CD8-positive, alpha-beta memory T cell (primary cell): ENCODE measurements at regions not wholly inside any gene's neighbourhood (a gene's known extent, or its start where the extent isn't known, plus 50 kb on each side); places are given as distances from the start of the nearest gene placed in this dataset.
A peak's percentile ranks its signal among the peaks of the same experiment; 100 is the strongest.

Experiments used
- CTCF ChIA-PET: fragments of 350-600 bp; sonication (Branson Sonifier 250); formaldehyde crosslinking; loops from one replicate; lab custom pipeline; 2021; ENCODE audit warnings: antibody characterized with exemption; lab: Charles Lee
- POLR2A ChIA-PET: fragments of 350-600 bp; sonication (Branson Sonifier 250); formaldehyde crosslinking; loops from one replicate; lab custom pipeline; 2021; ENCODE audit warnings: antibody characterized with exemption; lab: Charles Lee
- DNase-seq, 5 donors: peaks; one replicate each; pipeline versions ENCODE4 v3.0.0 to v3.0.0-alpha.2; 2020 to 2022; ENCODE audit warnings: mixed read lengths in 1 of 5
- H3K27ac ChIP-seq: one replicate; pipeline ENCODE4 v1.7.0; 2013; ENCODE audit warnings: low read depth, mild to moderate bottlenecking, low read length, moderate library complexity
- H3K27me3 ChIP-seq: 2 replicates; pipeline ENCODE4 v1.7.0; 2013; ENCODE audit warnings: low read length, mild to moderate bottlenecking; ENCODE audit not compliant: insufficient read depth, poor library complexity, severe bottlenecking
- H3K36me3 ChIP-seq: 2 replicates; pipeline ENCODE4 v1.7.0; 2013; ENCODE audit warnings: mild to moderate bottlenecking, low read length, moderate library complexity; ENCODE audit not compliant: insufficient read depth
- H3K4me1 ChIP-seq: 2 replicates; pipeline ENCODE4 v1.7.0; 2013; ENCODE audit warnings: mild to moderate bottlenecking, low read length, moderate library complexity; ENCODE audit not compliant: insufficient read depth
- H3K4me3 ChIP-seq: 2 replicates; pipeline ENCODE4 v1.7.0; 2013; ENCODE audit warnings: mild to moderate bottlenecking, low read length
- H3K9me3 ChIP-seq: 2 replicates; pipeline ENCODE4 v1.7.0; 2013; ENCODE audit warnings: mild to moderate bottlenecking, low read length
- H3K27ac Mint-ChIP-seq, 8 donors: one replicate each; pipeline ENCODE4 v1.8.0; 2020 to 2021; ENCODE audit warnings: mixed read lengths in 8 of 8, mild to moderate bottlenecking in 6 of 8, inconsistent platforms in 3 of 8, moderate library complexity in 3 of 8
- H3K27me3 Mint-ChIP-seq, 2 donors: one replicate each; pipeline ENCODE4 v1.8.0; 2020 to 2021; ENCODE audit warnings: mixed read lengths in 2 of 2, mild to moderate bottlenecking in 1 of 2, moderate library complexity in 1 of 2
- H3K36me3 Mint-ChIP-seq, 3 donors: one replicate each; pipeline ENCODE4 v1.8.0; 2020 to 2021; ENCODE audit warnings: mixed read lengths in 3 of 3, inconsistent platforms in 1 of 3, mild to moderate bottlenecking in 1 of 3
- H3K4me1 Mint-ChIP-seq, 3 donors: one replicate each; pipeline ENCODE4 v1.8.0; 2020 to 2021; ENCODE audit warnings: mixed read lengths in 3 of 3, inconsistent platforms in 1 of 3, mild to moderate bottlenecking in 1 of 3
- H3K4me3 Mint-ChIP-seq, 7 donors: one replicate each; pipeline ENCODE4 v1.8.0; 2020 to 2021; ENCODE audit warnings: mixed read lengths in 7 of 7, mild to moderate bottlenecking in 6 of 7, moderate library complexity in 4 of 7, inconsistent platforms in 2 of 7
- H3K9me3 Mint-ChIP-seq, 5 donors: one replicate each; pipeline ENCODE4 v1.8.0; 2020 to 2022; ENCODE audit warnings: mixed read lengths in 5 of 5, mild to moderate bottlenecking in 3 of 5, moderate library complexity in 2 of 5, inconsistent platforms in 1 of 5

DNA sequence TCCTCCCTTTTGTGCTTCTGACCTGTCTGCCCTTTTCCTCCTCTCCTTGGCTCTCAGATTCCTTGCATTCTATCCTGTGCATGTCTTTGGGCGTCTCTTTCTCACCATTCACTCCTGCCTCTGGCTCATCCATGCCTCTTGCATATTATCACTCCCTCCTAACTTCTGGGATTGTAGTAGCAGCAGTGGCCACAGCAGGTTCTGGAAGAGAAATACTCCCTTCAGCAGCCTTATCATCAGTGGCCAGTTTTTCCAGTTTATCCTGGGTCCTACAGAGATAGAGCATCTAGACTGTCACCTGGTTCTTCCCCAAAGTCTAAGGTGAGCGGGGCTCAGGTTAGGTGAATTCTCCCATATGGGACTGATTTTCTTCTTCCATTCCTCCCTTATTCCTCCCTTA is 354.0 kb upstream of the CCL2 start:
- no peak for DNase-seq
- Mint-ChIP-seq H3K4me3 (no peak overlapping the region), H3K27ac (no peak overlapping the region), H3K9me3 (no peaks in the 10 kb centered on the region), H3K27me3 (peaks cover 3 to 30% of the 10 kb centered on the region in 2 donors), H3K36me3 (no peaks in the 10 kb centered on the region), H3K4me1 (no peaks in the 10 kb centered on the region)
- H3K4me1 ChIP-seq: no peaks in the 10 kb centered on the region
- no peaks in the 10 kb centered on the region for H3K9me3 ChIP-seq
- H3K27ac ChIP-seq: peak overlapping the region; percentile 3
- no peak overlapping the region for H3K4me3 ChIP-seq
- H3K27me3 ChIP-seq: no peaks in the 10 kb centered on the region
- ChIA-PET CTCF (no interaction called here), POLR2A (no interaction called here)
- H3K36me3 ChIP-seq: no peaks in the 10 kb centered on the region

DNA sequence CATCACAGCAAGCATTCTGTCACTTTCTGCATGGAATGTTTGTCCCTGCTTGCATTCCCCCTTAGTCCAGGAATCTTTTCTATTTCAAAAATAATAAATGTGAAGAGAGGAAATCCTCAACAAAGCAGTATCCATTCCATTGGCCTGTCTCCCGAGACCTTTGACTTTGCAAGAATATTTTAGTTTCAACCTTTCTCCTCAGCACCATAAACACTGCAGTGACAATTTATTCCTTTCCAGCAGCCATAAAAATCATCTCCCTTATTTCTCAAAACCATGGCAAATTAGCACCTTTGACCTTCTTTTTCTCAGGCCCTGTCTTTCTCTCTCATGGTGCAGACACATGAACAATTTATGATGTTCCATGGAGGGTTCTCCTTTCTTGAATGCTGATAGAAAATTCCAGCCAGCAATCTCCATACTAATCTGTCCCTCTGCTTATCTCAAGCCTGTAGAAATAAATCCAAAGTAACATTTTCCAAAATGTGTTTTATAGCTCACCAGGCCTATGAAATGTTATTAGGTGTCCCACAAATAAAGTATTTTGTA is 352.1 kb upstream of the CCL2 start:
- no peak overlapping the region for H3K27ac Mint-ChIP-seq
- H3K36me3 Mint-ChIP-seq: no peaks in the 10 kb centered on the region
- H3K4me1 ChIP-seq: no peaks in the 10 kb centered on the region
- H3K9me3 ChIP-seq: no peaks in the 10 kb centered on the region
- ChIA-PET POLR2A (no interaction called here), CTCF (no interaction called here)
- peaks cover 5 to 22% of the 10 kb centered on the region in 2 donors for H3K27me3 Mint-ChIP-seq
- H3K27ac ChIP-seq: peak overlapping the region; percentile 31
- no peak overlapping the region for H3K4me3 ChIP-seq
- no peaks in the 10 kb centered on the region for H3K4me1 Mint-ChIP-seq
- H3K36me3 ChIP-seq: no peaks in the 10 kb centered on the region
- no peak overlapping the region for H3K4me3 Mint-ChIP-seq
- no peaks in the 10 kb centered on the region for H3K9me3 Mint-ChIP-seq
- H3K27me3 ChIP-seq: no peaks in the 10 kb centered on the region
- DNase-seq: no peak

GRCh38 chr17:33904476-33904875 is 350.6 kb upstream of the CCL2 start:
- no peak overlapping the region for H3K4me3 ChIP-seq
- H3K9me3 ChIP-seq: no peaks in the 10 kb centered on the region
- POLR2A ChIA-PET: no interaction called here
- DNase-seq: no peak
- no peaks in the 10 kb centered on the region for H3K27me3 ChIP-seq
- Mint-ChIP-seq H3K4me3 (no peak overlapping the region), H3K9me3 (no peaks in the 10 kb centered on the region), H3K27ac (no peak overlapping the region), H3K4me1 (no peaks in the 10 kb centered on the region), H3K36me3 (no peaks in the 10 kb centered on the region), H3K27me3 (peaks cover 6 to 20% of the 10 kb centered on the region in 2 donors)
- CTCF ChIA-PET: no interaction called here
- H3K4me1 ChIP-seq: no peaks in the 10 kb centered on the region
- H3K27ac ChIP-seq: peak overlapping the region; percentile 11
- no peaks in the 10 kb centered on the region for H3K36me3 ChIP-seq

DNA sequence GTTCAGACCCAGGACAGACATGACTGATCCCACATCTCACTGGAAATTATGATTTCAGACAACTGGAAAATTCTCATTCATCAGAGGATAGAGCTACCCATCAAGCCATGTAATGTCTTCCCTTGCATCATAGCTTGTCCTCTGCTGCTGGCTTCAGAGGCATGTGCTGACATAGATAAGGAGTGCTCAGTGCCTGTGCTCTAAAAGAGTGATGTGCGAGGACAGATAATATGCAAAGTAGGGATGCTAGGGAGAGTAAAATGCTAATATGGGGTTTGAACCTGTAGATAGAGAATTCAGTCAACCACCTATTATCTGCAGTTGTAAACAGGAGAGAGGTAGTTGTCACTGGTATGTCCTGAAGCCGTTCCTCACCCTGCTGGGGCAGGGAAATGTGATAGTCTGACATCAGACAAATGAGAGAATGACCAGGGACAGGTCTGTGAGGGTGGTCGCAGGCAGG is 349.7 kb upstream of the CCL2 start:
- Histone ChIP-seq H3K36me3 (no peaks in the 10 kb centered on the region), H3K4me3 (no peak overlapping the region), H3K27me3 (no peaks in the 10 kb centered on the region), H3K4me1 (no peaks in the 10 kb centered on the region), H3K9me3 (no peaks in the 10 kb centered on the region), H3K27ac (peak overlapping the region; percentile 11)
- H3K27me3 Mint-ChIP-seq: peaks cover 4 to 21% of the 10 kb centered on the region in 2 donors
- POLR2A ChIA-PET: no interaction called here
- H3K4me1 Mint-ChIP-seq: no peaks in the 10 kb centered on the region
- H3K9me3 Mint-ChIP-seq: no peaks in the 10 kb centered on the region
- no peak overlapping the region for H3K27ac Mint-ChIP-seq
- H3K4me3 Mint-ChIP-seq: no peak overlapping the region
- CTCF ChIA-PET: no interaction called here
- no peak for DNase-seq
- no peaks in the 10 kb centered on the region for H3K36me3 Mint-ChIP-seq

- Mint-ChIP-seq H3K27me3 (peaks cover 4 to 10% of the 10 kb centered on the region in 2 donors), H3K4me3 (no peak overlapping the region), H3K4me1 (no peaks in the 10 kb centered on the region), H3K27ac (peak overlapping the region in 1 of 8 donors; percentile 29), H3K9me3 (no peaks in the 10 kb centered on the region), H3K36me3 (no peaks in the 10 kb centered on the region)
- DNase-seq: no peak
- CTCF ChIA-PET: no interaction called here
- no peak overlapping the region for H3K27ac ChIP-seq
- POLR2A ChIA-PET: no interaction called here
- no peaks in the 10 kb centered on the region for H3K4me1 ChIP-seq
- H3K27me3 ChIP-seq: no peaks in the 10 kb centered on the region
- H3K9me3 ChIP-seq: no peaks in the 10 kb centered on the region
- no peak overlapping the region for H3K4me3 ChIP-seq
- no peaks in the 10 kb centered on the region for H3K36me3 ChIP-seq
These were observed 346.6 kb upstream of the CCL2 start for GRCh38 chr17:33908363-33909064.

DNA sequence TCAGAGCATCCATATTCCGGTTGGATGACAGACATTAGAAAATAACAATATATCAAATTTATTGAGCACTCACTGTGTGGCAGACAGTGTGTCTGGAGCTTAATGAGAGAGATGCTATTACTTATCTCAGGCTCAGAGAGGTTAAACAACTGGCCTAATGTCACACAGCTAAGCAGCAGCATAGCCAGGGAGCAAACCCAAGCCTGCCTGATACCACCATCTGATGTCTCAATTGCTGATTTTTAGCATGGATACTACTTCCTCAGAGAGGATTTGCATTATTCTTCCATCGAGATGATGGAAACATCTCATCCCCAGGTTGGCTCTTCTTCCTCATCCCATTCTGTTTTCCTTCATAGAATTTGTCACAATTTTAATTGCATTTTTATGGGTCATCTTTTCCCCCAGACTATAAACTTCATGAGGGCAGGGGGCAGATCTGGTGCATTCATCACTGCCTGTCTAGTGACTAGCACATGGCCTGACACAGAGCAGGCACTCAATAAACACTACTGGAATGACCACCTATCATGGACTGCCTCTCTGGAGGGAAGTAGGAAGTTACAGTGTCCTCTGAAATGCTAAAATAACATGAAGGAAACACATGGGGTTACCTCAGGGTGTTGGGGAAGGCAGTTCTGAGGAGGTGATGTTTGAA is 344.8 kb upstream of the CCL2 start:
- Histone ChIP-seq H3K36me3 (no peaks in the 10 kb centered on the region), H3K4me1 (no peaks in the 10 kb centered on the region), H3K27me3 (no peaks in the 10 kb centered on the region), H3K4me3 (no peak overlapping the region), H3K27ac (peak overlapping the region; percentile 8), H3K9me3 (no peaks in the 10 kb centered on the region)
- H3K36me3 Mint-ChIP-seq: no peaks in the 10 kb centered on the region
- no peaks in the 10 kb centered on the region for H3K9me3 Mint-ChIP-seq
- no peak overlapping the region for H3K4me3 Mint-ChIP-seq
- ChIA-PET POLR2A (no interaction called here), CTCF (no interaction called here)
- H3K4me1 Mint-ChIP-seq: no peaks in the 10 kb centered on the region
- peaks cover 4 to 10% of the 10 kb centered on the region in 2 donors for H3K27me3 Mint-ChIP-seq
- DNase-seq: no peak
- H3K27ac Mint-ChIP-seq: no peak overlapping the region

GRCh38 chr17:33914125-33914524 is 341.0 kb upstream of the CCL2 start:
- no peaks in the 10 kb centered on the region for H3K4me1 Mint-ChIP-seq
- no peaks in the 10 kb centered on the region for H3K36me3 ChIP-seq
- H3K27me3 ChIP-seq: no peaks in the 10 kb centered on the region
- peaks cover 4 to 20% of the 10 kb centered on the region in 2 donors for H3K27me3 Mint-ChIP-seq
- H3K27ac Mint-ChIP-seq: no peak overlapping the region
- H3K4me3 Mint-ChIP-seq: no peak overlapping the region
- DNase-seq: no peak
- H3K4me3 ChIP-seq: no peak overlapping the region
- no peaks in the 10 kb centered on the region for H3K9me3 ChIP-seq
- H3K27ac ChIP-seq: no peak overlapping the region
- no peaks in the 10 kb centered on the region for H3K36me3 Mint-ChIP-seq
- no peaks in the 10 kb centered on the region for H3K4me1 ChIP-seq
- ChIA-PET CTCF (no interaction called here), POLR2A (no interaction called here)
- H3K9me3 Mint-ChIP-seq: peaks cover 0 to 1% (median 0%) of the 10 kb centered on the region in 5 donors

DNA sequence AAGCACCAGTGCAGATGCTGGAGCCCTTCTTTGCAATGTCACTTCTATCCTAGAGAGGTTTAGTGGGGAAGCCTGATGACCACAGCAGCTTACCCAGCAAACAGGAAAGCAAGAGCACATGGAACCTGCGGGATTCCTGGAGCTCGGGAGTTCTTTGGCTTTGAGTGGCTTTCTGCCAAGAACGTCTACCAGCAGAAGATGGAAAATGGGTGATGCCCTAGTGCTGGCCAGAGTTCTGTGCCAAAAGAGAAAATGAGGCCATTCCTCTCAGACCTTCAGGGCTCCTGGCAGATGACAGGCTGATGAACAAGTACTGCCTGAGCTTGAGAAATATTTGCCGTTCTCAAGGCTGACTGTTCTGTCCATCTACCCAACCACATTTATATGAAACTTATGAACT is 332.1 kb upstream of the CCL2 start:
- H3K9me3 Mint-ChIP-seq: peaks cover 0 to 5% (median 0%) of the 10 kb centered on the region in 5 donors
- H3K4me3 Mint-ChIP-seq: no peak overlapping the region
- no peaks in the 10 kb centered on the region for H3K4me1 Mint-ChIP-seq
- DNase-seq: no peak
- Histone ChIP-seq H3K4me1 (no peaks in the 10 kb centered on the region), H3K4me3 (no peak overlapping the region), H3K36me3 (no peaks in the 10 kb centered on the region), H3K27me3 (no peaks in the 10 kb centered on the region), H3K9me3 (no peaks in the 10 kb centered on the region), H3K27ac (no peak overlapping the region)
- ChIA-PET POLR2A (no interaction called here), CTCF (no interaction called here)
- peaks cover 5 to 24% of the 10 kb centered on the region in 2 donors for H3K27me3 Mint-ChIP-seq
- H3K27ac Mint-ChIP-seq: no peak overlapping the region
- no peaks in the 10 kb centered on the region for H3K36me3 Mint-ChIP-seq
